Ectodermal cell (in vitro differentiated cells): ENCODE measurements at regions not wholly inside any gene's neighbourhood (a gene's known extent, or its start where the extent isn't known, plus 50 kb on each side); places are given as distances from the start of the nearest gene placed in this dataset.

Experiments
- H3K27ac ChIP-seq: 2 replicates; pipeline ENCODE4 v1.7.0; 2013; ENCODE audit warnings: mild to moderate bottlenecking, low read depth, low read length; ENCODE audit not compliant: insufficient read depth, poor library complexity, severe bottlenecking
- H3K27me3 ChIP-seq: 2 replicates; pipeline ENCODE4 v1.7.0; 2013; ENCODE audit warnings: mild to moderate bottlenecking, low read length; ENCODE audit not compliant: insufficient read depth, control insufficient read depth, poor library complexity, severe bottlenecking
- H3K36me3 ChIP-seq: one replicate; pipeline ENCODE4 v1.7.0; 2013; ENCODE audit warnings: low read length; ENCODE audit not compliant: control insufficient read depth, insufficient read depth
- H3K4me1 ChIP-seq: one replicate; pipeline ENCODE4 v1.7.0; 2013; ENCODE audit warnings: low read length; ENCODE audit not compliant: control insufficient read depth, insufficient read depth
- H3K4me3 ChIP-seq: 2 replicates; pipeline ENCODE4 v1.7.0; 2013; ENCODE audit warnings: low read depth, low read length, control low read depth; ENCODE audit not compliant: insufficient read depth
- H3K9me3 ChIP-seq: 2 replicates; pipeline ENCODE4 v1.7.0; 2013; ENCODE audit warnings: mild to moderate bottlenecking, low read length, moderate library complexity; ENCODE audit not compliant: control insufficient read depth
- WGBS, 2 experiments: methylation state at CpG; one replicate each; pipeline ENCODE4 v1.1.7; 2013; ENCODE audit warnings: missing lambda C conversion rate in 2 of 2; 5-methylcytosine and 5-hydroxymethylcytosine counted together

DNA sequence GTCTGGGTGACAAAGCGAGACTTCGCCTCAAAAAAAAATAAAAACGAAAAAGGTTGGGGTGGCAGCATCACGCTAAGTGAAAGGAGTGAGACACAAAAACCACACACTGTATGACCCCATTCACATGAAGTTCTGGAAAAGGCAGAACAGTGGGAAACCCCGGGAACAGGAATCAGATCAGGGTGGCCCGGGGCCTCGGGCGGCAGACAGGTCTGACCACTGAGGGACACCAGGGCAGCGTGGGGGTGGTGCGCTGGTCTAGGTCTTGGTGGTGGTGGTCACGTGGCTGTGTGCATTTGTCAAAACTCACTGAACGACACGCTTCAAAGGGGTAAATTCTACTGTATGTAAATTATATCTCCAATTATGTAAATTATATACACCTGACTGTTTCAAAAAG lies 79.7 kb upstream of the PRR20G start:
- Histone ChIP-seq H3K4me1 (peaks cover 18% of the 10 kb centered on the region), H3K27ac (no peak overlapping the region), H3K27me3 (no peaks in the 10 kb centered on the region), H3K36me3 (no peaks in the 10 kb centered on the region), H3K4me3 (no peak overlapping the region), H3K9me3 (no peaks in the 10 kb centered on the region)
- WGBS, 2 experiments, result 90 to 93% methylated on average over 11 to 13 of the region's 13 CpGs

DNA sequence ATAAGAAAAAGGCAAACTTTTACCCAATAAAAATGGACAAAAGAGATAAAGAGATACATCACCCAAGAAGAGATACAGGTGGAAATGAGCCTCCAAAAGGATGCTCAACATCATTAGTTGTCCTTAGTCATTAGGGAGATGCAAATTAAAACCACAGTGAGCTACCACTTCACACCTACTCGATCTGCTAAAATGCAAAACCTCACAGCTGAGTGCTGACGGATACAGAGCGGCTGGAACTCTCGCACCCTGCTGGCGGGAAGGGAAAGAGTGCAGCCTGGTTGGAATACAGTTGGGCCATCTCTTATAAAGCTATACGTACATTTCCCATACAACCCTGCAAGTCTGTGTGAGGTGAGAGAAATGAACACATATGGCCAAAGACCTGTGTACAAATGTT lies 78.5 kb upstream of the PRR20G start:
- peaks cover 16% of the 10 kb centered on the region for H3K4me1 ChIP-seq

DNA sequence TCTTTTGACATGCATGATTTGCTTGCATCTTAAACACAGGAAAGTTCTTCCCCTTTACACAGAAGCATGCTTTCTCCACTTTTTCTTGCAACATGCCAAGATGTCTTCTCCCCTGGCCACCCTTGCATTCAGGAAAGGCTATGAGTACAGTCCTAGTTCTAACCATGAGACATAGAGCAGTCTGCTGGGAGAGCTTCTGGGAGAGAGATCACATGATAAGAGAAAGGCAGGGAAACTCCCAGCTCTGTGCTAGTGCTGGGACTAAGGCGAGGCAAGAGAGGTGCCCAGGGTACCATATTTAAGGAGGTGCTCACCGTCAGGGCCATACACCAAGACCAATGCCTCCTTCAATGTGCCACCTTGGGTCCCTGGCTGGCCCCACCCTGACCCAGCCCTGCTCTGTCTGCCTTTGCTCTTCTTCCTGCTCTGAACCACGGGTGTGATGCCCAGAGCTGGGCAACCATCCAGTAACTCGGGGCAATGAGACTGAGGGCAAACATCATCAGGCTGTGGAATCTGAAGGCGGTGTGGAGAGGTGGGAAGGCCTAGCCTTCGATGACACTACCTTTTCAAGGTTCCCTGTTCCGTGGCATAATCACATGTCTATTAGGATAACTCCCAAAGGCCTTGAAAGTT lies 77.4 kb upstream of the PRR20G start:
- H3K4me1 ChIP-seq, result peaks cover 15% of the 10 kb centered on the region
- no peaks in the 10 kb centered on the region for H3K36me3 ChIP-seq
- WGBS, 2 experiments, result 93 to 95% methylated on average over 7 of the region's 7 CpGs
- no peaks in the 10 kb centered on the region for H3K27me3 ChIP-seq
- H3K4me3 ChIP-seq, result no peak overlapping the region
- no peaks in the 10 kb centered on the region for H3K9me3 ChIP-seq
- H3K27ac ChIP-seq, result no peak overlapping the region

More for the DNA sequence above, 78.5 kb upstream of the PRR20G start:
- Histone ChIP-seq H3K36me3 (no peaks in the 10 kb centered on the region), H3K27ac (no peak overlapping the region), H3K9me3 (no peaks in the 10 kb centered on the region), H3K27me3 (no peaks in the 10 kb centered on the region), H3K4me3 (no peak overlapping the region)
- 10 to 36% methylated on average over 3 to 6 of the region's 6 CpGs for WGBS, 2 experiments

DNA sequence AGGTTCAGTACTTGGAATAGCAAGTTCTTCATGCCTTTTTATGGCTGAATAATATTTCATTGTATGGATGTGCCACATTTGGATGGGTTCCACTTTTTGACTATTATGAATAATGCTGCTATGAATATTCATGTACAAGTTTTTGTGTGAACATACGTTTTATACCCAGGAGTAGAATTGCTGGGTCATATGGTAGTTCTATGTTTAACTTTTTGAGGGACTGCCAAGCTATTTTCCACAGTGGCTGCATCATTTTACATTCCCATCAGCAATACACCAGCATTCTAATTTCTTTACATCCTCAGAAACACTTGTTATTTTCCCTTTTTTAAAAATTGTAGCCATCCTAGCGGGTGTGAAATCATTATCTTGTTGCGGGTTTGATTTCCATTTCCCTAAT lies 76.0 kb upstream of the PRR20G start:
- H3K9me3 ChIP-seq, result no peaks in the 10 kb centered on the region
- H3K4me3 ChIP-seq, result no peak overlapping the region
- 86 to 92% methylated on average over 3 of the region's 3 CpGs for WGBS, 2 experiments
- no peaks in the 10 kb centered on the region for H3K27me3 ChIP-seq
- no peaks in the 10 kb centered on the region for H3K36me3 ChIP-seq
- H3K27ac ChIP-seq, result no peak overlapping the region
- H3K4me1 ChIP-seq, result peaks cover 10% of the 10 kb centered on the region

DNA sequence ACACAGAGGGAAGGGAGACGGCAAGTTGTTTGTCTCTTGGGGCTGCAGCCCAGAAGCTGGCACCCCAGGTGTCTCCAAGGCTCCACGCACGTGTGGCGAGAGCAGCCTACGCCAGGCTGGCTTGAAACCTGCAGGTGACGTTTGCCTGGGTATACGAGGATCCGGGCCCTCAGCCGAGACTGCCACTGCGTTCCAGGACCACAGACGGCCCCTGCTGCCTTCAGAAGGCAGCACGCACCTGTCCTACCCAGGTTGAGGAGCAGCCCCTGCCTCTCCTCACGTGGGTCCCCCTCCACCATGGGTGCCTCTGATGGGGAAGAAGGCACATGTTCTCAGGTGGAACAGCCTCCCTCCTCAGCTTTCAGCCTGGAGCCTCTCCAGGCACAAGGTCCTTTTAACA lies 75.3 kb upstream of the PRR20G start:
- H3K36me3 ChIP-seq, result no peaks in the 10 kb centered on the region
- no peaks in the 10 kb centered on the region for H3K27me3 ChIP-seq
- WGBS, 2 experiments, result 85% methylated on average over 13 of the region's 13 CpGs
- no peak overlapping the region for H3K27ac ChIP-seq
- no peaks in the 10 kb centered on the region for H3K9me3 ChIP-seq
- H3K4me3 ChIP-seq, result no peak overlapping the region
- H3K4me1 ChIP-seq, result peaks cover 3% of the 10 kb centered on the region

DNA sequence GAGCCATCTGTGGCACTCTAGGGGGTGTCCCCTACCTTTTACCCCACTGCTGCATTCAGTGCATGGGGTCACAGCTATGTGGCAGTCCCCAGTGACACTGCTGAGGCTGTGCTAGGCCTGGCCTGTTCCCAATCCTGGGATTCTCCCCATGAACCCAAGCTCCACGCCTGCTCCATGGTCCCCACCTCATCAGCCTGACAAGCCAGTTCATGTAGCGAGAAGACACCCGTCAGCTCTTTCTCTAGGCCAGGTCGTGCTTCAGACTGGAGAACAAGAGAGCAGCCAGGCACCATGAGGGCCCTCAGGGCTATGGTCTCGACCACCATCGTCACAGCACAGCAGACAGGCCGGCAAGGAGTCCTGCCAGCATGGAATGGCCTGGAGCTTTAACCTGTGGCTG lies 72.8 kb upstream of the PRR20G start:
- Histone ChIP-seq H3K4me3 (no peak overlapping the region), H3K9me3 (no peaks in the 10 kb centered on the region), H3K36me3 (no peaks in the 10 kb centered on the region), H3K27me3 (no peaks in the 10 kb centered on the region), H3K4me1 (no peaks in the 10 kb centered on the region), H3K27ac (no peak overlapping the region)
- 93% methylated on average over 7 of the region's 7 CpGs for WGBS, 2 experiments

DNA sequence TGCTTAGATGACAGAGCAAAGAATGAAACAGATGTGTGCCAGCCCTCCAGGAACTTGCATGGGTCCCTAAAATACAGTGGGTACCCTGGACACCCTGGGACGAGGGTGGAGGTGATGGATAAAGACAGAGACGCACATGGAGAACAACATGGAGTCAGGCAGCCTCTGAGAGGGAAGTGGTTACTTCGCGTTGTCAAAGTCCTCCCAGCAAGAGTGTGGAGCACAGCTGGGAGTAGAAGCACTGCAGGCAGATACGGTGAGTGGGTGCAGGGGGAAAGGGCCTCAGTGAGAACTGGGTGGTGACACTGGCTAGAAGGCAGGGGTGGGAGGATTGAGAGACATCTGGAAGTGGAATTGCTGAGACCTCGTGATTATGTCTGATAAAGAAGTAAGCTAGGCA lies 70.8 kb upstream of the PRR20G start:
- Histone ChIP-seq H3K27ac (no peak overlapping the region), H3K4me3 (no peak overlapping the region), H3K4me1 (no peaks in the 10 kb centered on the region), H3K27me3 (no peaks in the 10 kb centered on the region), H3K9me3 (no peaks in the 10 kb centered on the region), H3K36me3 (no peaks in the 10 kb centered on the region)
- 92 to 94% methylated on average over 6 of the region's 6 CpGs for WGBS, 2 experiments

DNA sequence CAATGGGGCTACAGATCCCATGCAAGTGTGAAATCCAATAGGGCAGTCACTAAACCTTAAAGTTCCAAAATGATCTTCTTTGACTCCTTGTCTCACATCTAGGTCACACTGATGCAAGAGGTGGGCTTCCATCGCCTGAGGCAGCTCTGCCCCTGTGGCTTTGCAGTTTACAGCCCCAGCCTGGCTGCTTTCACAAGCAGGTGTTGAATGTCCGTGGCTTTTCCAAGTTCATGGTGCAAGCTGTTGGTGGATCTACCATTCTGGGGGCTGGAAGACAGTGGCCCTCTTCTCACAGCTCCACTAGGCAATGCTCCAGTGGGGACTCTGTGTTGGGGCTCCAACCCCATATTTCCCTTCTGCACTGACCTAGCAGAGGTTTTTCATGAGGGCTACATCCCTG lies 68.5 kb upstream of the PRR20G start:
- H3K4me1 ChIP-seq, result peaks cover 6% of the 10 kb centered on the region
- H3K36me3 ChIP-seq, result no peaks in the 10 kb centered on the region
- no peak overlapping the region for H3K4me3 ChIP-seq
- no peaks in the 10 kb centered on the region for H3K9me3 ChIP-seq
- WGBS, 2 experiments, result 91 to 92% methylated on average over 2 of the region's 2 CpGs
- H3K27ac ChIP-seq, result no peak overlapping the region
- no peaks in the 10 kb centered on the region for H3K27me3 ChIP-seq

DNA sequence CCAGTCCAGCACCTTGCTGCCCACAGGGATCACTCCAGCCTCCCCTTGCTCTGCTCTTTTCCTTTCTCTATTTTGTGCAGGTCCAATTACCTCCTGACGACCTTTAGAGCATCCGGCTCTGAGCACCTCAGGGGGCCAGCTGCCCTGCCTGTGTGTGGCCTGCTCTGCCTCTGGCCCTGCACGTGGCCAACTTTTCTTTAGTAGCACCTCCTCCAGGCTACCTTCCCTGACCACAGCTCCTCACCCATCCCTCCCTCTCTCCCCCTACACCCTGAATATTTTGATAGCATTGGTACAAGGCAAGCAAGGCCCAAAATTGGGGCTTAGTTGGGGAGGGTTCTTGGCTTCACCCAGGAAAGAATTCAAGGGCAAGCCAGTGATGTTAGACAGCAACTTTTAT lies 66.9 kb upstream of the PRR20G start:
- H3K27ac ChIP-seq, result no peak overlapping the region
- H3K27me3 ChIP-seq, result no peaks in the 10 kb centered on the region
- 57 to 59% methylated on average over 3 of the region's 3 CpGs for WGBS, 2 experiments
- no peaks in the 10 kb centered on the region for H3K9me3 ChIP-seq
- H3K4me3 ChIP-seq, result no peak overlapping the region
- no peaks in the 10 kb centered on the region for H3K36me3 ChIP-seq
- H3K4me1 ChIP-seq, result peaks cover 16% of the 10 kb centered on the region

DNA sequence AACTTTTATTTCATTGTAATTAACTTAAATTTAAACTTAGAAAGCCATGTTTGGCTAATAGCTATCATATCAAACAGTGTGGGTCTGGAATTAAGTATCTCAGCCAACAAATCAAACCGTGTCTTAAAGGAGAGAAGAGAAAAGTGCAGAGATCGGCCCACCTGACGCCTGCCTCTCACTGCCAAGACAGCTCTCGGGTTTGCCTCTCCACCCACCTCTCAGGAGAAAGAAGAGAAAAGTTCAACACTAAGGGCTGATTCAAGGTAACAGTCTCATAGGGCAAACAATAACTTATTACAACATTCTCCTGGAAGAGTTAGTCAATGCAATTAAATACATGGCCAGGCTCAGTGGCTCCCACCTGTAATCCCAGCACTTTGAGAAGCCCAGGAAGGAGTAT lies 64.8 kb upstream of the PRR20G start:
- Histone ChIP-seq H3K36me3 (no peaks in the 10 kb centered on the region), H3K27ac (no peak overlapping the region), H3K4me3 (no peak overlapping the region), H3K9me3 (no peaks in the 10 kb centered on the region), H3K4me1 (peaks cover 18% of the 10 kb centered on the region), H3K27me3 (no peaks in the 10 kb centered on the region)
- 90 to 100% methylated on average over 4 of the region's 4 CpGs for WGBS, 2 experiments
